GM10266 (cell line): ENCODE measurements at regions not wholly inside any gene's neighbourhood (a gene's known extent, or its start where the extent isn't known, plus 50 kb on each side); places are given as distances from the start of the nearest gene placed in this dataset.

Experiments
- DNase-seq: peaks from one replicate; pipeline ENCODE4 v3.0.0; 2012; ENCODE audit errors: extremely low spot score
- TF ChIP-seq, protein P1 (sequence below): IDR thresholded peaks from 2 replicates; pipeline ENCODE4 v1.5.1; 2012; ENCODE audit warnings: mild to moderate bottlenecking, low read depth; ENCODE audit not compliant: control insufficient read depth, insufficient read depth; ENCODE audit errors: missing control alignments

DNA sequence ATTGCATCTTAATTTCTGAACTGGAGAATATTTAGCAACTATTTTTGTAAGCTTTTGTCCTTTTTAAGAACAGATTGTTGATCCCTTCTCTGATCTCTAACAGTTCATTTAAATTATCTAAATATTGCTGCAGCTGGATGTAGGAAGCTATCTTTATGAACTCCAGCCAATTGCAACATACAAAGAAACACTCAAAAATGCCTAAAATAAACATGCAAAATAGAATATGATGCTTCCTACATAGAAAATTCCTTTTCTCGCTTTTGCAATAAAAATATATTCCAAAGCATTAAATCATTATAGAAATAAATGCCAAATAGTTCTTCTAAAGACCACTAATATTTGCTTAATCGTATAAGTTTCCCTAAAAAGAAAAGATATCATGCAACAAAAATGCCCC, 218.6 kb downstream of the LURAP1L start:
- DNase-seq = no peak
- TF ChIP-seq, protein P1, sequence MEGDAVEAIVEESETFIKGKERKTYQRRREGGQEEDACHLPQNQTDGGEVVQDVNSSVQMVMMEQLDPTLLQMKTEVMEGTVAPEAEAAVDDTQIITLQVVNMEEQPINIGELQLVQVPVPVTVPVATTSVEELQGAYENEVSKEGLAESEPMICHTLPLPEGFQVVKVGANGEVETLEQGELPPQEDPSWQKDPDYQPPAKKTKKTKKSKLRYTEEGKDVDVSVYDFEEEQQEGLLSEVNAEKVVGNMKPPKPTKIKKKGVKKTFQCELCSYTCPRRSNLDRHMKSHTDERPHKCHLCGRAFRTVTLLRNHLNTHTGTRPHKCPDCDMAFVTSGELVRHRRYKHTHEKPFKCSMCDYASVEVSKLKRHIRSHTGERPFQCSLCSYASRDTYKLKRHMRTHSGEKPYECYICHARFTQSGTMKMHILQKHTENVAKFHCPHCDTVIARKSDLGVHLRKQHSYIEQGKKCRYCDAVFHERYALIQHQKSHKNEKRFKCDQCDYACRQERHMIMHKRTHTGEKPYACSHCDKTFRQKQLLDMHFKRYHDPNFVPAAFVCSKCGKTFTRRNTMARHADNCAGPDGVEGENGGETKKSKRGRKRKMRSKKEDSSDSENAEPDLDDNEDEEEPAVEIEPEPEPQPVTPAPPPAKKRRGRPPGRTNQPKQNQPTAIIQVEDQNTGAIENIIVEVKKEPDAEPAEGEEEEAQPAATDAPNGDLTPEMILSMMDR = no peak

DNA sequence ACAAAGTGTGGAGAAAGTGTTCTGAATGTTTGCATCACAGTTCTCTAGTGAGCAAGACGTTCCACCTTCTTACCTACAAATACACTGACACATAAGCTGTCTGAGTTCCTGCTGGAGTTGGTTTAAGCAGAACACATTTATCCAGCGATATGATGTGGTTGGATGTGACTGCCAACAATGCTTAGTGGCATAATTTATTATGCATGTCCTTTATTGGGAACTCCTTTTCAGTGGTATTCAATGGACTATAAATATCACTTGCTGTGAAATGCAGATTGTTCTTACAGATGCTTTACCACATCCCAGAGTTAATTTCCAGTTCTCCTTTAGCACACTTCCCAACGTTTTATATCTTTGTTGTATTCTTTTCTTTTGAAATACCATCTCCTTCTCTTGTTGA, 222.2 kb downstream of the LURAP1L start:
- TF ChIP-seq, protein P1 = no peak
- no peak for DNase-seq

DNA sequence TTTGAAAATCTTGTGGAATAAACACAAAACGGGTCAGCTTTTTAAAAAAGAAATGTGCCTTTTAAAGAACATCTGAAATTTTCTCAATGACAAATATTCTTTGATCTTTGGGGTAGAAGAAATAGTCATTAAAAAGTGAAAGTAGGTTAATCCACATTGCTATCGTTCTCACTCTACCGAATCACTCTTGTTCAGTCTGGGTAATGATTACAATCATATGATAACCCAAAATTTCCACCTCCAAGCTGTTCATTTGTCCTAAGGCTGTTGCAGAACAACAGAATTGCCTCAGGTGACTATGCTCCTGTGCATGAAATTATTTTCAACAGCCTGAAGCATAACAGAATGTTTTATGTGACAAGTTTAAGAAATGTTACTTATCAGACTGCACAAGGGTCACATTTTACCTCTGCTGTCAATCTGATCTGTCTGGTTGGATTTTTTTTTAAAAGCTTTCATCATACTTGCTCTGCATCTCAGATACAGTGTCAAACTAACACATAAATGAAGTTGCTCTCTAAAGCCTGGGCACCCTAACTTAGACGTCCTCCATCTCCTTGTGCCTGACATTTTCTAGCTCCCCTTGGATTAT, 227.3 kb downstream of the LURAP1L start:
- DNase-seq = no peak
- TF ChIP-seq, protein P1 = no peak

- no peak for DNase-seq
- TF ChIP-seq, protein P1 = no peak
Measured at GRCh38 chr9:13002740-13003139, 227.9 kb downstream of the LURAP1L start.

DNA sequence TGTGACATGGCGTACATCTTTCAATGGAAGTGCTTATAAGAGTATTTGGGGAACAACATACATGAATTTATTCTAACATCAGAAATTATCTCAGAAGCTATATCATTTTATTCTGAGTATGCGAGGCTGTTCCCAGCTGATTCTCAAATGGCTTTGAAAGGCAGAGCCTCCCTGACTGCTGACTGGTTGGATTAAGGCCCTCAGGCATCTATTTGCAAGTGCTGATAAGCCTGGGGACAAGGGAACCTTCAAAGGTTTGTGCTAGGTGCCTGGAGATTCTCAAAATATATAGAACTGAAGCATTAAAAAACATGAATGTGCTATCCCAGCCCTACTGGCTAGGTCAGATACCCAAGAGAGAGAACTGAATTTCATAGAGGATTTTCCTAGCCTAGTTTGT, 235.1 kb downstream of the LURAP1L start:
- no peak for DNase-seq
- TF ChIP-seq, protein P1 = no peak

DNA sequence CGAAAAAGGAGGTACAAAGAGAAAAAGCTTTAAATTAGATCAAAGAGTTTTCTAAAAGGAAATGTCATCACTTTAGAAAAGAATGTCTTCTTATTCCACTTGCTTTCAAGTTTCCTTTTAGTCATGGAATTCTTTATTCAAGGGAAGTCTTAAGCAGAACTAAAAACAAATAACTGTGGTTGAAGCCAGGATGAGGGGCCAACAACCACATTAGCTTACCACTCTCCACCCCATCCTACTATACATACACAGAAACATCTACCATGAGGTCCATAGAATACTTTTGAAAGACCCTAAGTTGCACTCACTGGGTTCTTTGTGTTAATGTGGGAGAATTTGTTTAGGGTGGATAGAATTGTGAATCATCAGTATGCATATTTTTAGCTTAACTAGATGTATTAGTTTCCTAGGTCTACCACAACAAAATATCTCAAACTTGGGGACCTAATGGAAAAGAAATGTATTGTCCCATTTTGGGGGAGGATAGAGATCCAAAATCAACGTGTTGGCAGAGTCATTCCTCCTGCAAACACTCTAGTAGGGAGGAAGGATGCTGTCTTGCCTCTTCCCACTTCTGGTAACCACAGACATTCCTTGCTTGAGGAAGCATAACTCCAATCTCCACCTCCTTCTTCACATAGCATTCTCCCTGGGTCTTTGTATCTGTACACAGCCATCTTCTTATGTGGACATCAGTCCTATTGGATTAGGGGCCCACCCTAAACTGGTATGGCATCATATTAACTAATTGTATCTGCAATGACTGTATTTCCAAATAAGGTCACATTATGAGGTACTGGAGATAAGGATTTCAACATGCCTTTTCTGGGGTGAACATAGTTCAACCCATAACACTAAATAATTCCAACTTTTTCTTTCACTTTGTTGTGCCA, 239.4 kb downstream of the LURAP1L start:
- no peak for DNase-seq
- TF ChIP-seq, protein P1 = no peak

GRCh38 chr9:13017260-13017659, 242.4 kb downstream of the LURAP1L start:
- TF ChIP-seq, protein P1 = no peak
- no peak for DNase-seq
